HG03045 (cell line): ENCODE measurements at regions not wholly inside any gene's neighbourhood (a gene's known extent, or its start where the extent isn't known, plus 50 kb on each side); places are given as distances from the start of the nearest gene placed in this dataset.
"Not testable (repeated sequence)": the region's sequence is repeated elsewhere in the genome, so short reads cannot be mapped to it uniquely, and the experiment has no call there.

Experiments used
- ATAC-seq: cut with Tn5 transposase; IDR thresholded peaks from one replicate; pipeline ENCODE4 v1.9.1; 2021; ENCODE audit warnings: mild to moderate bottlenecking, moderate library complexity; ENCODE audit not compliant: unreplicated experiment

GRCh38 chr5:28403846-28404245 is 1365.5 kb upstream of the CDH9 start:
- ATAC-seq = no peak

- no peak for ATAC-seq
Observed at GRCh38 chr5:28402590-28403301, 1364.4 kb upstream of the CDH9 start.

- no peak for ATAC-seq
Observed at GRCh38 chr5:28400076-28400475, 1361.7 kb upstream of the CDH9 start.

GRCh38 chr5:28399211-28399610 is 1360.8 kb upstream of the CDH9 start:
- ATAC-seq = no peak

- no peak for ATAC-seq
Observed at GRCh38 chr5:28398185-28398584, 1359.8 kb upstream of the CDH9 start.

GRCh38 chr5:28397502-28397941 is 1359.1 kb upstream of the CDH9 start:
- ATAC-seq = no peak

GRCh38 chr5:28391277-28391676 is 1352.9 kb upstream of the CDH9 start:
- no peak for ATAC-seq

- ATAC-seq = no peak
Observed at GRCh38 chr5:28390341-28390740, 1352.0 kb upstream of the CDH9 start.

GRCh38 chr5:28389727-28390126 is 1351.3 kb upstream of the CDH9 start:
- ATAC-seq = not testable (repeated sequence)

GRCh38 chr5:28388428-28388827 is 1350.0 kb upstream of the CDH9 start:
- no peak for ATAC-seq

- no peak for ATAC-seq
Observed at GRCh38 chr5:28386712-28387111, 1348.3 kb upstream of the CDH9 start.

GRCh38 chr5:28380167-28380566 is 1341.8 kb upstream of the CDH9 start:
- ATAC-seq = no peak

- no peak for ATAC-seq
Observed at GRCh38 chr5:28374492-28374967, 1336.1 kb upstream of the CDH9 start.

- no peak for ATAC-seq
Observed at GRCh38 chr5:28370896-28371295, 1332.5 kb upstream of the CDH9 start.

- no peak for ATAC-seq
Observed at GRCh38 chr5:28369418-28369817, 1331.0 kb upstream of the CDH9 start.

GRCh38 chr5:28355831-28356230 is 1317.4 kb upstream of the CDH9 start:
- ATAC-seq = no peak

- no peak for ATAC-seq
Observed at GRCh38 chr5:28346696-28347095, 1308.3 kb upstream of the CDH9 start.

- ATAC-seq = no peak
Observed at GRCh38 chr5:28344836-28345433, 1306.5 kb upstream of the CDH9 start.

- ATAC-seq = no peak
Observed at GRCh38 chr5:28329176-28329575, 1290.8 kb upstream of the CDH9 start.

GRCh38 chr5:28328681-28329080 is 1290.3 kb upstream of the CDH9 start:
- no peak for ATAC-seq

GRCh38 chr5:28324174-28324573 is 1285.8 kb upstream of the CDH9 start:
- ATAC-seq = no peak

GRCh38 chr5:28313953-28314352 is 1275.6 kb upstream of the CDH9 start:
- ATAC-seq = no peak
